ENCODE measurements at regions not wholly inside any gene's neighbourhood (a gene's known extent, or its start where the extent isn't known, plus 50 kb on each side); places are given as distances from the start of the nearest gene placed in this dataset.

GRCh38 chr1:59242370-59242769 is 54.5 kb upstream of the FGGY start:
- peaks cover 2% of the 10 kb centered on the region for H3K36me3 Mint-ChIP-seq (ENCODE audit: low read depth)
- H3K27ac Mint-ChIP-seq: no peak overlapping the region
- no peak overlapping the region for H3K4me3 Mint-ChIP-seq
- H3K27me3 Mint-ChIP-seq (ENCODE audit: low read depth): peaks cover 16% of the 10 kb centered on the region
- peaks cover 3% of the 10 kb centered on the region for H3K4me1 Mint-ChIP-seq (ENCODE audit: low read depth)
- H3K9me3 Mint-ChIP-seq: peaks cover 7% of the 10 kb centered on the region

GRCh38 chr1:59243550-59243949 is 53.3 kb upstream of the FGGY start:
- H3K4me3 Mint-ChIP-seq: no peak overlapping the region
- H3K9me3 Mint-ChIP-seq: peaks cover 7% of the 10 kb centered on the region
- peaks cover 16% of the 10 kb centered on the region for H3K27me3 Mint-ChIP-seq (ENCODE audit: low read depth)
- H3K4me1 Mint-ChIP-seq (ENCODE audit: low read depth): no peaks in the 10 kb centered on the region
- H3K27ac Mint-ChIP-seq: no peak overlapping the region
- peaks cover 2% of the 10 kb centered on the region for H3K36me3 Mint-ChIP-seq (ENCODE audit: low read depth)

GRCh38 chr1:59243978-59244377 is 52.9 kb upstream of the FGGY start:
- Mint-ChIP-seq H3K27ac (no peak overlapping the region), H3K4me3 (no peak overlapping the region), H3K9me3 (peaks cover 7% of the 10 kb centered on the region), H3K4me1 (ENCODE audit: low read depth) (no peaks in the 10 kb centered on the region), H3K36me3 (ENCODE audit: low read depth) (peaks cover 2% of the 10 kb centered on the region), H3K27me3 (ENCODE audit: low read depth) (peaks cover 16% of the 10 kb centered on the region)

- Mint-ChIP-seq H3K4me3 (no peak overlapping the region), H3K9me3 (peaks cover 7% of the 10 kb centered on the region), H3K4me1 (ENCODE audit: low read depth) (no peaks in the 10 kb centered on the region), H3K27me3 (ENCODE audit: low read depth) (peaks cover 9% of the 10 kb centered on the region), H3K27ac (no peak overlapping the region), H3K36me3 (ENCODE audit: low read depth) (peaks cover 2% of the 10 kb centered on the region)
These were observed 52.0 kb upstream of the FGGY start for GRCh38 chr1:59244891-59245290.
